GM13977 (cell line): ENCODE measurements at regions not wholly inside any gene's neighbourhood (a gene's known extent, or its start where the extent isn't known, plus 50 kb on each side); places are given as distances from the start of the nearest gene placed in this dataset.
A peak's percentile ranks its signal among the peaks of the same experiment; 100 is the strongest.

Experiments used
- DNase-seq: peaks from one replicate; pipeline ENCODE4 v3.0.0; 2012; ENCODE audit warnings: low spot score
- CTCF ChIP-seq: IDR thresholded peaks from 2 replicates; pipeline ENCODE4 v1.5.1; 2012; ENCODE audit warnings: mild to moderate bottlenecking, control low read depth; ENCODE audit not compliant: insufficient read depth; ENCODE audit errors: extremely low read depth, missing control alignments
- in situ Hi-C: fragments of 300-500 bp; cut with MboI; formaldehyde crosslinking; loops from one replicate; pipeline ENCODE4 v1.12.0; 2022; ENCODE audit warnings: low sequenced_read_pairs, low pct_unique_long_range_greater_than_20kb, mixed read lengths, inconsistent platforms; ENCODE audit not compliant: unreplicated experiment

GRCh38 chr9:129385211-129385934 lies 207.3 kb upstream of the IER5L start:
- DNase-seq: no peak
- no peak for TF ChIP-seq CTCF
- in situ Hi-C loops: no loop called here

GRCh38 chr9:129384491-129385210 lies 206.6 kb upstream of the IER5L start:
- in situ Hi-C loops: no loop called here
- no peak for TF ChIP-seq CTCF
- DNase-seq: no peak

- in situ Hi-C loops: no loop called here
- peak; percentile 92 for DNase-seq
- TF ChIP-seq CTCF: peak; percentile 20
These were observed 205.8 kb upstream of the IER5L start for GRCh38 chr9:129383561-129384490.

GRCh38 chr9:129383019-129383560 lies 205.0 kb upstream of the IER5L start:
- DNase-seq: no peak
- in situ Hi-C loops: no loop called here
- no peak for TF ChIP-seq CTCF

GRCh38 chr9:129382281-129383018 lies 204.4 kb upstream of the IER5L start:
- in situ Hi-C loops: no loop called here
- peak; percentile 25 for DNase-seq
- TF ChIP-seq CTCF: no peak
